ENCODE measurements at regions not wholly inside any gene's neighbourhood (a gene's known extent, or its start where the extent isn't known, plus 50 kb on each side); places are given as distances from the start of the nearest gene placed in this dataset.

- peak; percentile 9 for DNase-seq
Observed at GRCh38 chr1:116232989-116233514, 121.9 kb downstream of the MAB21L3 start.

GRCh38 chr1:116234429-116234828, 123.2 kb downstream of the MAB21L3 start:
- no peak for DNase-seq

- DNase-seq: no peak
Observed at GRCh38 chr1:116239916-116240315, 128.7 kb downstream of the MAB21L3 start.

GRCh38 chr1:116242741-116243140, 130.3 kb upstream of the ATP1A1 start:
- no peak for DNase-seq

GRCh38 chr1:116243333-116244054, 129.6 kb upstream of the ATP1A1 start:
- no peak for DNase-seq

- no peak for DNase-seq
Observed at GRCh38 chr1:116246174-116246573, 126.9 kb upstream of the ATP1A1 start.

GRCh38 chr1:116252271-116252670, 120.8 kb upstream of the ATP1A1 start:
- no peak for DNase-seq

- no peak for DNase-seq
Observed at GRCh38 chr1:116252785-116253184, 120.3 kb upstream of the ATP1A1 start.

- no peak for DNase-seq
Observed at GRCh38 chr1:116253566-116254382, 119.3 kb upstream of the ATP1A1 start.

- no peak for DNase-seq
Observed at GRCh38 chr1:116254776-116255175, 118.3 kb upstream of the ATP1A1 start.

- DNase-seq: no peak
Observed at GRCh38 chr1:116255486-116256285, 117.4 kb upstream of the ATP1A1 start.

- DNase-seq: no peak
Observed at GRCh38 chr1:116256286-116256649, 116.8 kb upstream of the ATP1A1 start.

GRCh38 chr1:116256875-116257274, 116.2 kb upstream of the ATP1A1 start:
- DNase-seq: no peak

GRCh38 chr1:116257341-116257767, 115.7 kb upstream of the ATP1A1 start:
- DNase-seq: no peak

GRCh38 chr1:116257836-116258235, 115.2 kb upstream of the ATP1A1 start:
- no peak for DNase-seq

GRCh38 chr1:116258668-116259419, 114.2 kb upstream of the ATP1A1 start:
- no peak for DNase-seq

GRCh38 chr1:116259663-116260062, 113.4 kb upstream of the ATP1A1 start:
- DNase-seq: peak; percentile 27

- DNase-seq: no peak
Observed at GRCh38 chr1:116260115-116260514, 112.9 kb upstream of the ATP1A1 start.

- DNase-seq: no peak
Observed at GRCh38 chr1:116260621-116261020, 112.4 kb upstream of the ATP1A1 start.

GRCh38 chr1:116261227-116261626, 111.8 kb upstream of the ATP1A1 start:
- no peak for DNase-seq

GRCh38 chr1:116262207-116262994, 110.6 kb upstream of the ATP1A1 start:
- DNase-seq: no peak

GRCh38 chr1:116262995-116263385, 110.1 kb upstream of the ATP1A1 start:
- no peak for DNase-seq

All from hematopoietic multipotent progenitor cell treated with erythropoietin and hydrocortisone succinate and interleukin-3 and kit ligand, for 6 days (in vitro differentiated cells).